ENCODE measurements at regions not wholly inside any gene's neighbourhood (a gene's known extent, or its start where the extent isn't known, plus 50 kb on each side); places are given as distances from the start of the nearest gene placed in this dataset.

DNA sequence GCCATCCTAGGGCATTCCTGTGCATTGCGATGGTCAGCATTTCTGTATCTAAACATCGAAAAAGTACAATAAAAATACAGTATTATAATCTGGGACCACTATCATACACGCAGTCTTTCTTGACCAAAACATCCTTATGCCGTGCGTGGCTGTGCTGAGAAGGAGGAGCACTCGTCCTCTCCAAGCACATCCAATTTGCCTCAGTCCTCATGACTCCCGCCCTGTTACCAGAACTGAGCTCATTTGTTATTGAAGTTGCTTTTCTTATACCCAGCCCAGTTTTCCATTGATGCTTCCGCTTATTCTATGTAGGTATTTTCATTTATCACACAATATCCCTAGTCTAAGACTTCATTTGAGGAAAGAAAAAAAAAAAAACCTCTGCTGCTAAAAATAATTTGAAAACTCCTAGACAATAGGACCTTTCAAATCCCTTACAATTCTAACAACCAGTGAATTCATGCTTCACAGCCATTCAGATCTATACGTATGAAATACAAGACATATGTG lies 236.9 kb upstream of the PLEKHG7 start (continued):
- TF ChIP-seq, protein P1, sequence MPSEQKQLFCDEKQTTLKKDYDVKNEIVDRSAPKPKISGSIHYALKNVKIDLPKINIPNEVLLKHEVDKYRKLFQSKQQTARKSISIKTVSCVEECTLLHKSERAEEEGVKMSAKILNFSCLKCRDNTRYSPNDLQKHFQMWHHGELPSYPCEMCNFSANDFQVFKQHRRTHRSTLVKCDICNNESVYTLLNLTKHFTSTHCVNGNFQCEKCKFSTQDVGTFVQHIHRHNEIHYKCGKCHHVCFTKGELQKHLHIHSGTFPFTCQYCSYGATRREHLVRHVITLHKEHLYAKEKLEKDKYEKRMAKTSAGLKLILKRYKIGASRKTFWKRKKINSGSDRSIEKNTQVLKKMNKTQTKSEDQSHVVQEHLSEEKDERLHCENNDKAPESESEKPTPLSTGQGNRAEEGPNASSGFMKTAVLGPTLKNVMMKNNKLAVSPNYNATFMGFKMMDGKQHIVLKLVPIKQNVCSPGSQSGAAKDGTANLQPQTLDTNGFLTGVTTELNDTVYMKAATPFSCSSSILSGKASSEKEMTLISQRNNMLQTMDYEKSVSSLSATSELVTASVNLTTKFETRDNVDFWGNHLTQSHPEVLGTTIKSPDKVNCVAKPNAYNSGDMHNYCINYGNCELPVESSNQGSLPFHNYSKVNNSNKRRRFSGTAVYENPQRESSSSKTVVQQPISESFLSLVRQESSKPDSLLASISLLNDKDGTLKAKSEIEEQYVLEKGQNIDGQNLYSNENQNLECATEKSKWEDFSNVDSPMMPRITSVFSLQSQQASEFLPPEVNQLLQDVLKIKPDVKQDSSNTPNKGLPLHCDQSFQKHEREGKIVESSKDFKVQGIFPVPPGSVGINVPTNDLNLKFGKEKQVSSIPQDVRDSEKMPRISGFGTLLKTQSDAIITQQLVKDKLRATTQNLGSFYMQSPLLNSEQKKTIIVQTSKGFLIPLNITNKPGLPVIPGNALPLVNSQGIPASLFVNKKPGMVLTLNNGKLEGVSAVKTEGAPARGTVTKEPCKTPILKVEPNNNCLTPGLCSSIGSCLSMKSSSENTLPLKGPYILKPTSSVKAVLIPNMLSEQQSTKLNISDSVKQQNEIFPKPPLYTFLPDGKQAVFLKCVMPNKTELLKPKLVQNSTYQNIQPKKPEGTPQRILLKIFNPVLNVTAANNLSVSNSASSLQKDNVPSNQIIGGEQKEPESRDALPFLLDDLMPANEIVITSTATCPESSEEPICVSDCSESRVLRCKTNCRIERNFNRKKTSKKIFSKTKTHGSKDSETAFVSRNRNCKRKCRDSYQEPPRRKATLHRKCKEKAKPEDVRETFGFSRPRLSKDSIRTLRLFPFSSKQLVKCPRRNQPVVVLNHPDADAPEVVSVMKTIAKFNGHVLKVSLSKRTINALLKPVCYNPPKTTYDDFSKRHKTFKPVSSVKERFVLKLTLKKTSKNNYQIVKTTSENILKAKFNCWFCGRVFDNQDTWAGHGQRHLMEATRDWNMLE (tag by site-specific recombination; conservative IDR thresholded peaks at IDR 0.05; ENCODE audit: low read depth) = no peak
- TF ChIP-seq, protein P2, sequence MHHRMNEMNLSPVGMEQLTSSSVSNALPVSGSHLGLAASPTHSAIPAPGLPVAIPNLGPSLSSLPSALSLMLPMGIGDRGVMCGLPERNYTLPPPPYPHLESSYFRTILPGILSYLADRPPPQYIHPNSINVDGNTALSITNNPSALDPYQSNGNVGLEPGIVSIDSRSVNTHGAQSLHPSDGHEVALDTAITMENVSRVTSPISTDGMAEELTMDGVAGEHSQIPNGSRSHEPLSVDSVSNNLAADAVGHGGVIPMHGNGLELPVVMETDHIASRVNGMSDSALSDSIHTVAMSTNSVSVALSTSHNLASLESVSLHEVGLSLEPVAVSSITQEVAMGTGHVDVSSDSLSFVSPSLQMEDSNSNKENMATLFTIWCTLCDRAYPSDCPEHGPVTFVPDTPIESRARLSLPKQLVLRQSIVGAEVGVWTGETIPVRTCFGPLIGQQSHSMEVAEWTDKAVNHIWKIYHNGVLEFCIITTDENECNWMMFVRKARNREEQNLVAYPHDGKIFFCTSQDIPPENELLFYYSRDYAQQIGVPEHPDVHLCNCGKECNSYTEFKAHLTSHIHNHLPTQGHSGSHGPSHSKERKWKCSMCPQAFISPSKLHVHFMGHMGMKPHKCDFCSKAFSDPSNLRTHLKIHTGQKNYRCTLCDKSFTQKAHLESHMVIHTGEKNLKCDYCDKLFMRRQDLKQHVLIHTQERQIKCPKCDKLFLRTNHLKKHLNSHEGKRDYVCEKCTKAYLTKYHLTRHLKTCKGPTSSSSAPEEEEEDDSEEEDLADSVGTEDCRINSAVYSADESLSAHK (tag by site-specific recombination; IDR thresholded peaks at IDR 0.05) = no peak
- no peak for TF ChIP-seq ZNF274 (IDR thresholded peaks at IDR 0.05; ENCODE audit: low read length)
- TF ChIP-seq ZNF274 (tag by site-specific recombination; IDR thresholded peaks at IDR 0.05; ENCODE audit: borderline replicate concordance) = no peak
- TF ChIP-seq, protein P3, sequence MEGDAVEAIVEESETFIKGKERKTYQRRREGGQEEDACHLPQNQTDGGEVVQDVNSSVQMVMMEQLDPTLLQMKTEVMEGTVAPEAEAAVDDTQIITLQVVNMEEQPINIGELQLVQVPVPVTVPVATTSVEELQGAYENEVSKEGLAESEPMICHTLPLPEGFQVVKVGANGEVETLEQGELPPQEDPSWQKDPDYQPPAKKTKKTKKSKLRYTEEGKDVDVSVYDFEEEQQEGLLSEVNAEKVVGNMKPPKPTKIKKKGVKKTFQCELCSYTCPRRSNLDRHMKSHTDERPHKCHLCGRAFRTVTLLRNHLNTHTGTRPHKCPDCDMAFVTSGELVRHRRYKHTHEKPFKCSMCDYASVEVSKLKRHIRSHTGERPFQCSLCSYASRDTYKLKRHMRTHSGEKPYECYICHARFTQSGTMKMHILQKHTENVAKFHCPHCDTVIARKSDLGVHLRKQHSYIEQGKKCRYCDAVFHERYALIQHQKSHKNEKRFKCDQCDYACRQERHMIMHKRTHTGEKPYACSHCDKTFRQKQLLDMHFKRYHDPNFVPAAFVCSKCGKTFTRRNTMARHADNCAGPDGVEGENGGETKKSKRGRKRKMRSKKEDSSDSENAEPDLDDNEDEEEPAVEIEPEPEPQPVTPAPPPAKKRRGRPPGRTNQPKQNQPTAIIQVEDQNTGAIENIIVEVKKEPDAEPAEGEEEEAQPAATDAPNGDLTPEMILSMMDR (tag by site-specific recombination; IDR thresholded peaks at IDR 0.05) = no peak
- TF ChIP-seq ZNF626 (tag by site-specific recombination; IDR thresholded peaks at IDR 0.05) = no peak

DNA sequence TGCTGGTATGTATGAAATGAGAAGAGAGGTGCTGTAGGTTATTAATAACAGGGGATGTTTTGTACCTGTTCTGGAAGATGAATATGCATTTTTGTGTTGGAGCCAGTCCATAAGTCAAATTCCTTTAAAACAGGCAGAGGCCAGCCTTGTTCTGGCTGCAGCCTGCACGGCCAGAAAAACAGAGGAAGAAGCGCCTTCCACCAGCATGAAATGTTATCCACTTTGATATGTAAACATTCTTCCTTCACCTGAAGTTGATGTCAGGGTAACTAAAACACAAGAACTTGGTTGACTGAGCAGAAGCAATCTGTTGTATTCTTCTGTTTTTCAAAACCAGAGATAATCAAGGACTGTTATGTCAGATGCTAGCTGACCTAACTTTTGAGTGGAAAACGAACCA lies 237.9 kb upstream of the PLEKHG7 start:
- Histone ChIP-seq H3K36me3 (ENCODE audit: control insufficient read depth in 2 of 2, insufficient read depth in 1 of 2, low read length in 2 of 2) (no peaks in the 10 kb centered on the region), H3K27ac (ENCODE audit: extremely low read depth, low read depth, low read length) (no peak overlapping the region), H3K4me3 (ENCODE audit: low read depth, low read length) (no peak overlapping the region), H3K9me3 (ENCODE audit: control insufficient read depth, insufficient read depth, low read depth, low read length) (no peaks in the 10 kb centered on the region), H3K4me1 (ENCODE audit: control insufficient read depth, insufficient read depth, low read length) (peaks cover 8% of the 10 kb centered on the region; the same call in 1 of the 2 replicates)
- POLR2A ChIA-PET = no interaction called here
- CTCF ChIA-PET = no interaction called here
- no peak for TF ChIP-seq ZBTB48 (tag by site-specific recombination; IDR thresholded peaks at IDR 0.05)
- TF ChIP-seq ZNF433 (tag by site-specific recombination; IDR thresholded peaks at IDR 0.05; ENCODE audit: low read depth) = no peak
- TF ChIP-seq, protein P4, sequence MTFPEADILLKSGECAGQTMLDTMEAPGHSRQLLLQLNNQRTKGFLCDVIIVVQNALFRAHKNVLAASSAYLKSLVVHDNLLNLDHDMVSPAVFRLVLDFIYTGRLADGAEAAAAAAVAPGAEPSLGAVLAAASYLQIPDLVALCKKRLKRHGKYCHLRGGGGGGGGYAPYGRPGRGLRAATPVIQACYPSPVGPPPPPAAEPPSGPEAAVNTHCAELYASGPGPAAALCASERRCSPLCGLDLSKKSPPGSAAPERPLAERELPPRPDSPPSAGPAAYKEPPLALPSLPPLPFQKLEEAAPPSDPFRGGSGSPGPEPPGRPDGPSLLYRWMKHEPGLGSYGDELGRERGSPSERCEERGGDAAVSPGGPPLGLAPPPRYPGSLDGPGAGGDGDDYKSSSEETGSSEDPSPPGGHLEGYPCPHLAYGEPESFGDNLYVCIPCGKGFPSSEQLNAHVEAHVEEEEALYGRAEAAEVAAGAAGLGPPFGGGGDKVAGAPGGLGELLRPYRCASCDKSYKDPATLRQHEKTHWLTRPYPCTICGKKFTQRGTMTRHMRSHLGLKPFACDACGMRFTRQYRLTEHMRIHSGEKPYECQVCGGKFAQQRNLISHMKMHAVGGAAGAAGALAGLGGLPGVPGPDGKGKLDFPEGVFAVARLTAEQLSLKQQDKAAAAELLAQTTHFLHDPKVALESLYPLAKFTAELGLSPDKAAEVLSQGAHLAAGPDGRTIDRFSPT (tag by site-specific recombination; IDR thresholded peaks at IDR 0.05) = no peak
- TF ChIP-seq ZNF610 (tag by site-specific recombination; IDR thresholded peaks at IDR 0.05; ENCODE audit: borderline replicate concordance) = no peak
- no peak for TF ChIP-seq ZNF324 (tag by site-specific recombination; IDR thresholded peaks at IDR 0.05)
- no peak for TF ChIP-seq ZNF239 (tag by site-specific recombination; IDR thresholded peaks at IDR 0.05)
- TF ChIP-seq KLF9 (tag by site-specific recombination; IDR thresholded peaks at IDR 0.05; ENCODE audit: low read depth) = no peak
- no peak for TF ChIP-seq ZNF670 (tag by site-specific recombination; IDR thresholded peaks at IDR 0.05; ENCODE audit: low read depth)
- no peak for TF ChIP-seq GLIS2 (tag by site-specific recombination; IDR thresholded peaks at IDR 0.05)
- TF ChIP-seq GLI2 (tag by site-specific recombination; IDR thresholded peaks at IDR 0.05; ENCODE audit: borderline replicate concordance, low read depth) = no peak
- TF ChIP-seq ZNF776 (tag by site-specific recombination; IDR thresholded peaks at IDR 0.05; ENCODE audit: borderline replicate concordance) = no peak
- TF ChIP-seq WT1 (tag by site-specific recombination; IDR thresholded peaks at IDR 0.05) = no peak
- TF ChIP-seq, protein P5, sequence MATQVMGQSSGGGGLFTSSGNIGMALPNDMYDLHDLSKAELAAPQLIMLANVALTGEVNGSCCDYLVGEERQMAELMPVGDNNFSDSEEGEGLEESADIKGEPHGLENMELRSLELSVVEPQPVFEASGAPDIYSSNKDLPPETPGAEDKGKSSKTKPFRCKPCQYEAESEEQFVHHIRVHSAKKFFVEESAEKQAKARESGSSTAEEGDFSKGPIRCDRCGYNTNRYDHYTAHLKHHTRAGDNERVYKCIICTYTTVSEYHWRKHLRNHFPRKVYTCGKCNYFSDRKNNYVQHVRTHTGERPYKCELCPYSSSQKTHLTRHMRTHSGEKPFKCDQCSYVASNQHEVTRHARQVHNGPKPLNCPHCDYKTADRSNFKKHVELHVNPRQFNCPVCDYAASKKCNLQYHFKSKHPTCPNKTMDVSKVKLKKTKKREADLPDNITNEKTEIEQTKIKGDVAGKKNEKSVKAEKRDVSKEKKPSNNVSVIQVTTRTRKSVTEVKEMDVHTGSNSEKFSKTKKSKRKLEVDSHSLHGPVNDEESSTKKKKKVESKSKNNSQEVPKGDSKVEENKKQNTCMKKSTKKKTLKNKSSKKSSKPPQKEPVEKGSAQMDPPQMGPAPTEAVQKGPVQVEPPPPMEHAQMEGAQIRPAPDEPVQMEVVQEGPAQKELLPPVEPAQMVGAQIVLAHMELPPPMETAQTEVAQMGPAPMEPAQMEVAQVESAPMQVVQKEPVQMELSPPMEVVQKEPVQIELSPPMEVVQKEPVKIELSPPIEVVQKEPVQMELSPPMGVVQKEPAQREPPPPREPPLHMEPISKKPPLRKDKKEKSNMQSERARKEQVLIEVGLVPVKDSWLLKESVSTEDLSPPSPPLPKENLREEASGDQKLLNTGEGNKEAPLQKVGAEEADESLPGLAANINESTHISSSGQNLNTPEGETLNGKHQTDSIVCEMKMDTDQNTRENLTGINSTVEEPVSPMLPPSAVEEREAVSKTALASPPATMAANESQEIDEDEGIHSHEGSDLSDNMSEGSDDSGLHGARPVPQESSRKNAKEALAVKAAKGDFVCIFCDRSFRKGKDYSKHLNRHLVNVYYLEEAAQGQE (tag by site-specific recombination; IDR thresholded peaks at IDR 0.05) = no peak
- TF ChIP-seq, protein P6, sequence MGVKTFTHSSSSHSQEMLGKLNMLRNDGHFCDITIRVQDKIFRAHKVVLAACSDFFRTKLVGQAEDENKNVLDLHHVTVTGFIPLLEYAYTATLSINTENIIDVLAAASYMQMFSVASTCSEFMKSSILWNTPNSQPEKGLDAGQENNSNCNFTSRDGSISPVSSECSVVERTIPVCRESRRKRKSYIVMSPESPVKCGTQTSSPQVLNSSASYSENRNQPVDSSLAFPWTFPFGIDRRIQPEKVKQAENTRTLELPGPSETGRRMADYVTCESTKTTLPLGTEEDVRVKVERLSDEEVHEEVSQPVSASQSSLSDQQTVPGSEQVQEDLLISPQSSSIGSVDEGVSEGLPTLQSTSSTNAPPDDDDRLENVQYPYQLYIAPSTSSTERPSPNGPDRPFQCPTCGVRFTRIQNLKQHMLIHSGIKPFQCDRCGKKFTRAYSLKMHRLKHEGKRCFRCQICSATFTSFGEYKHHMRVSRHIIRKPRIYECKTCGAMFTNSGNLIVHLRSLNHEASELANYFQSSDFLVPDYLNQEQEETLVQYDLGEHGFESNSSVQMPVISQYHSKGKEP (tag by site-specific recombination; IDR thresholded peaks at IDR 0.05) = no peak
